GDM1 (cell line): ENCODE measurements at regions not wholly inside any gene's neighbourhood (a gene's known extent, or its start where the extent isn't known, plus 50 kb on each side); places are given as distances from the start of the nearest gene placed in this dataset.
A peak's percentile ranks its signal among the peaks of the same experiment; 100 is the strongest.

Experiments
- DNase-seq: peaks from one replicate; lab custom pipeline; 2025; lab: John Stamatoyannopoulos, UW

GRCh38 chr13:50071379-50071778 lies 56.1 kb downstream of the KCNRG start:
- DNase-seq, result no peak

- no peak for DNase-seq
These were observed 57.4 kb downstream of the KCNRG start for GRCh38 chr13:50072676-50073075.

- no peak for DNase-seq
These were observed 58.1 kb downstream of the KCNRG start for GRCh38 chr13:50073340-50073739.

GRCh38 chr13:50074843-50075242 lies 59.6 kb downstream of the KCNRG start:
- no peak for DNase-seq

GRCh38 chr13:50075619-50076097 lies 60.4 kb downstream of the KCNRG start:
- no peak for DNase-seq

- DNase-seq, result no peak
These were observed 62.2 kb downstream of the KCNRG start for GRCh38 chr13:50077431-50077830.

- no peak for DNase-seq
These were observed 63.1 kb downstream of the KCNRG start for GRCh38 chr13:50078231-50078894.

- no peak for DNase-seq
These were observed 63.8 kb downstream of the KCNRG start for GRCh38 chr13:50078895-50079654.

- no peak for DNase-seq
These were observed 64.5 kb downstream of the KCNRG start for GRCh38 chr13:50079655-50080202.

GRCh38 chr13:50080203-50080910 lies 65.1 kb downstream of the KCNRG start:
- no peak for DNase-seq

- DNase-seq, result peak; percentile 29
These were observed 65.9 kb downstream of the KCNRG start for GRCh38 chr13:50080911-50081678.

- DNase-seq, result peak; percentile 100
These were observed 66.6 kb downstream of the KCNRG start for GRCh38 chr13:50081679-50082425.

GRCh38 chr13:50082426-50083281 lies 67.4 kb downstream of the KCNRG start:
- peak; percentile 78 for DNase-seq

- no peak for DNase-seq
These were observed 69.8 kb downstream of the KCNRG start for GRCh38 chr13:50085063-50085462.

- DNase-seq, result no peak
These were observed 74.4 kb downstream of the KCNRG start for GRCh38 chr13:50089633-50090032.

GRCh38 chr13:50090211-50090610 lies 75.0 kb downstream of the KCNRG start:
- no peak for DNase-seq

- DNase-seq, result no peak
These were observed 79.5 kb downstream of the KCNRG start for GRCh38 chr13:50094615-50095293.

- no peak for DNase-seq
These were observed 83.4 kb downstream of the KCNRG start for GRCh38 chr13:50098693-50099092.

- no peak for DNase-seq
These were observed 84.2 kb downstream of the KCNRG start for GRCh38 chr13:50099473-50099872.
